CD4-positive, alpha-beta T cell treated with Interleukin-21 for 1 hour (primary cell): ENCODE measurements at regions not wholly inside any gene's neighbourhood (a gene's known extent, or its start where the extent isn't known, plus 50 kb on each side); places are given as distances from the start of the nearest gene placed in this dataset.
"Not testable (repeated sequence)": the region's sequence is repeated elsewhere in the genome, so short reads cannot be mapped to it uniquely, and the experiment has no call there.

Experiments
- DNase-seq: peaks from one replicate; pipeline ENCODE4 v3.0.0-alpha.2; 2020

- no peak for DNase-seq
These were observed 126.0 kb upstream of the PZP start for GRCh38 chr12:9334041-9334692.

- DNase-seq, result no peak
These were observed 125.0 kb upstream of the PZP start for GRCh38 chr12:9333161-9333560.

GRCh38 chr12:9332564-9332963, 124.4 kb upstream of the PZP start:
- no peak for DNase-seq

- peak; percentile 74 for DNase-seq
These were observed 123.0 kb upstream of the PZP start for GRCh38 chr12:9331218-9331626.

- DNase-seq, result no peak
These were observed 120.8 kb upstream of the PZP start for GRCh38 chr12:9329019-9329418.

GRCh38 chr12:9328065-9328464, 119.9 kb upstream of the PZP start:
- no peak for DNase-seq

GRCh38 chr12:9327320-9327719, 119.1 kb upstream of the PZP start:
- no peak for DNase-seq

GRCh38 chr12:9326849-9327248, 118.7 kb upstream of the PZP start:
- not testable (repeated sequence) for DNase-seq

DNA sequence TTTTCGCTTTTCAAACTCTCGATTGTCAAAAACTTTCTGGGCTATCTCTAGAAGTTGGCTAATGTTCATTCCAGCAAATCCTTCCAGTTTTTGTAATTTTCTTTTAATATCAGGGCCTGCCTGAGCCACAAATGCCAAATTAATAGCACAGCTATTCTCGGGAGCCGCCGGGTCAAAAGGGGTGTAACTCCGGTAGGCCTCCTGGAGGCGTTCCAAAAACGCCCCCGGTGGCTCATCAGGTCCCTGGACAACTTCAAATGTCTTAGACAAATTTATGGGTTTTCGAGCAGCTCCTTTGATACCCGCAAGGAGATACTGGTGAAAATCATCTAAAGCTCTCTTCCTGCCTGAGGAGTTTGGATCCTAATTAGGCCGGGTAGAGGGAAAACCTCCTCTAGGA, 117.9 kb upstream of the PZP start:
- DNase-seq, result no peak

DNA sequence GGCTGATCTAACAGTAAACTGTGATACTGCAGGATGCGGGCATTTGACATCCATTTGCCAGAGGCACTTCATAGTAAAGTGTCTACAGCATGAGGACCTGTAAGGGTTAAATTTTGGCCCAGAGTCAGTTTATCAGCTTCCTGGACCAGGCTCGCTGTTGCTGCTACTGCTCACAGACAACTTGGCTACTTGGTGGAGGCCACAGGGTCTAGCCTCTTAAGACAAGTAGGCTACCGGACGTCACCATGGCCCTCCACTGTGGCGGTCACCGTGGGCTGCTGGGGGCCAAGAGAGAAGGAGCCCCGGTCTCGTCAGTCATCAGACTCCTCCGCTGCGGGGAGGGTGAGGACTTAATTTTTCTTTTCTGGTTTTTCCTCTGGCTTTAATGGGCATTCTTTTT, 117.3 kb upstream of the PZP start:
- DNase-seq, result no peak

- no peak for DNase-seq
These were observed 116.6 kb upstream of the PZP start for GRCh38 chr12:9324782-9325181.

DNA sequence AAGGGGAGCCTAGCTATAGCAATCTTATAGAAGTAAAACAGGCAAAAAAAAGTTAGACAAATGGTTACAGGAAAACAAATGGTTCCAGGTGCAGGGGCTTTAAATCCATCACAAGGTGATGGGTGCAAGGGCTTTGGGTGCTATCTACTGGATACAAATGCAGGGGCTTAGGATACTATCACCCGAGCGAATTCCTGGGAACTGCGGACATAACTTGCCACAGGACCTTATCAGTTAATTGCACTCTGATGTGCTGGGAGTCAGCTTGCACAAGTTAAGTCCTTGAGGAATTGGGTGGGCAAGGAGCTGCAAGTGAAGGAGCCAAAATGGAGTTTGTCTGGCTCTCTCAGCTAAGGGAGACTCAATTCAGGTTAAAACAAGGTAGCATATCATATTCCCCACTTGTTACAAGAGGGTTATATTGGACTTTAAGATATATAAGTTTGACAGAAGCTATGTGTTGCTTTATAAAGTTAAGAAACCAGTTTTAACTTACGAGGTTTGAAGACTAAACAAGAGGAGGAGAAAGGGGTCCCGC, 115.0 kb upstream of the PZP start:
- DNase-seq, result no peak

DNA sequence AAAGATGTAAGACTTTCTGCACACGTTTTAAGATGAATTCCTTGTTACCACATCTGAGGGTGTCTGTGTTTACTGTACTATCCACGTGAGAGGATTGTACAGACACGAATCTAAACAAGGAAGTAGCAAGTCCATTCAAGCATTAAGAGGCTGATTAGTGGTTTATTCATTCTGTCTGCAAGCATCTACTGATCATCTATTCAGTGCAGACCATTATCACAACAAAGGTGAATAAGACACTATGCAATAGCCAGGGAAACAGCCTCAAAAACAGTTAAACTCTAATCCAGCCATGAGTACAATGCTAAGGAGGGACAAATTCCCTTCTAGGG, 111.6 kb upstream of the PZP start:
- DNase-seq, result no peak

DNA sequence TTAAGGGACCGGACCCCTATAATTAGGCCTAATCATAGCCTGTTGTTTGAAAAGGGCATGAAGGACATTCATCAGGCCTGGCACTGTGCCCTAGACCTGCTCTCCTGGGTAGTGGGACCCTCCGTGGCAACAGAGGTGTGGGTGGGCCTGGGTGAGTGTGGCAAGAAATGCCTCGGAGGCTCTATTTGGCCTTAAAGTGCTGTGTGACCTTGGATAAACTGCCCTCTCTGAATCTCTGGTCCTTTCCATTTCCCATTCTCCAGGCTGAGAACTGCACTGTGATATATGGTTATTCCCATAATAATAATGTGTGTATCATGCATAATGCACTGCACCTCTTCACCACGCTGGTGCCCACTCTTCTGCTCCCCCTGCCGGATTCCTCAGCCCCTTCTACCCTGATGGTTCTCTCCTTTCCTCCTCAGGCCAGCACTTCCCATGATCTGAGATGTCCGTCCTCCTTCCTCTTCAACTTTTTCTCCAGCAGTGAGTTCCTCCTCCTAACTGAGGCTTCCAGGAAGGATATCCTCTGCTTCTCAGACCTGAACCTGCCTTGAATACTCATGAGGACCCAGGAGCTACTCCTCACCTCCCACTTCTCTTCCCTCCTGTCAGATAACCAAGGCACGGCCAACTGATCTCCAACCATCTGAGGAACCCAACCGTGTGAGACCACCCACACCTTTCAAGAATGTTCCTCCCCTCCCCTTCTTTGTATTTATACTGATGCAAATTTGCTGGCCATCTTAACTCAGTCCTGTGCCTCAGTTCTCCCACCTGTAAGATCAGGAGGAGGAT, 111.0 kb upstream of the PZP start:
- no peak for DNase-seq

DNA sequence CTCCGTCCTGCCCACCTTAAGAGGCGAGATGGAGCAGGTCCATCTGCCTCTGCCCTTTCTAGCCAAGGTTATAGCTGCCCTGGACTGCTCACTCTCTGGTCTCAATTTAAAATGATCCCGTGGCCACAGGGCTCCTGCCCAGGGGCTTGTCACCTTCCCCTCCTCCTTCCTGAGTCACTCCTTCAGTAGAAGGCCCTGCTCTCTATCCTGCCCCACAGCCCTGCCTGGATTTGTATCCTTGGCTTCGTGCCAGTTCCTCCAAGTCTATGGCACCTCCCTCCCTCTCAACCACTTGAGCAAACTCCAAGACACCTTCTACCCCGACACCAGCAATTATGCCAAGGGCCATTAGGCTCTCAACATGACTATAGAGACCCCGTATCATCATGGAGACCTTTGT, 105.3 kb upstream of the PZP start:
- DNase-seq, result not testable (repeated sequence)

DNA sequence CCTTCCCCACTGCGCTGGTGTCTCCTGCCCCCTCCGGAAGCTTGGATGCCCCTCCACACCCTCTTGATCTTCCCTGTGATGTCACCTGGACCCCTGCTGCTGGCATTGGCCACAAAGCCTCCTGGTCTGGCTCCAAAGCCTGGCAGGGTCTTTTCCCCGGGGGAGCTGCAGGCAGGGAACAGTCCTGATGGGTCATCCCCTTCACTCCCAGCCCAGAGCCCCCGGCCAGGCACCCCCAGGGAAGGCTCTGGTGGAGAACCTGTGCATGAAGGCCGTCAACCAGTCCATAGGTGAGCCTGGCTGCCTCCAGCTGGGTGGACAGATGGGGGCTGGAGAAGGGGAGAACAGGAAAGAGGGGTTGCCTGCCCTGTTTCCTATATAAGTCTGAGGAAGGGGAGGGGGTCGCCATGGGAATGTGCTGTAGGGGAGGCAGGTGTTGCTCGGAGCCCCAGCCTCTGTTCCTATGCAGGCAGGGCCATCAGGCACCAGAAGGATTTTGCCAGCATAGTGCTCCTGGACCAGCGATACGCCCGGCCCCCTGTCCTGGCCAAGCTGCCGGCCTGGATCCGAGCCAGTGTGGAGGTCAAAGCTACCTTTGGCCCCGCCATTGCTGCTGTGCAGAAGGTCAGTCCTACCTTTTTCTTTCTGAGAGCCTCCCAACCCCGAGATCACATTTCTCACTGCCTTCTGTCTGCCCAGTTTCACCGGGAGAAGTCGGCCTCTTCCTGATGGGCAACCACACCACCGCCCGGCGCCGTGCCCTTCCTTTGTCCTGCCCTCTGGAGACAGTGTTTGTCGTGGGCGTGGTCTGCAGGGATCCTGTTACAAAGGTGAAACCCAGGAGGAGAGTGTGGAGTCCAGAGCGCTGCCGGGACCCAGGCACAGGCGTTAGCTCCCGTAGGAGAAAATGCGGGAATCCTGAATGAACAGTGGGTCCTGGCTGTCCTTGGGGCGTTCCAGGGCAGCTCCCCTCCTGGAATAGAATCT, 104.5 kb upstream of the PZP start:
- not testable (repeated sequence) for DNase-seq

DNA sequence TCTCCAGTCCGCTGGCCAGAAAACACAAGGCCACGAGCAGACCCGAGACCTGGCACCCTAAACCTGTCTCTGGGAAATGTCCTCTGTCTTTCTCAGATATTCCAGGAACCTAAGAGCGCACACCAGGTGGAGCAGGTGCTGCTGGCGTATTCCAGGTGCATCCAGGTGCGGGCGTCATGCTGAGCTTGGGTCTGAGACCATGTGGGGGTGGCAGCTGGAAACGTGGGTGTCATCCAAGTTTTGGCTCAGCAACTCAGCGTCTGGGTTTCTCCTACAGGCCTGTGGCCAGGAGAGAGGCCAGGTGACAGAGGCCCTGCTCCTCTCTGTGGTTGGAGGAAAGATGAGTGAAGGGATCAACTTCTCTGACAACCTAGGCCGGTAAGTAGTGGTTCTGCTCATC, 103.3 kb upstream of the PZP start:
- not testable (repeated sequence) for DNase-seq

- DNase-seq, result not testable (repeated sequence)
These were observed 102.5 kb upstream of the PZP start for GRCh38 chr12:9310645-9311044.

DNA sequence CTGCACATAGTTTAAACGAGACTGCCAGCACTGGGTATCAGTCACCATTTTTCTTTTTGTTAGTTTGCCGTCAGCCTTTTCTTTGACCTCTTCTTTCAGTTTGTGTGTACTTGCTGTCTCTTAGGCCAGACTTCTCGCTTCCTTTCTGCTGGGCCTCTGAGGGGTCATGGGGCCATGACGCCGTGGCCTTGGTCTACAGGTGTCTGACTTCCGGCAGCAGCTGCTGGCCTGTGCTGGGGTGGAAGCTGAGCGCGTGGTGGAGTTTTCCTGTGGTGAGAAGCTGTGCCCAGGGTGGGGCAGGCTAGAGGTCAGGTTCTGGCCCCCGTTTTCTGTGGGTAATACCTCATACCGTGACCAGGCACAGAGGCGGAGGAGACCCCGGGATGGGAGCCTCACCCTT, 101.6 kb upstream of the PZP start:
- not testable (repeated sequence) for DNase-seq

GRCh38 chr12:9308745-9309144, 100.5 kb upstream of the PZP start:
- DNase-seq, result not testable (repeated sequence)

GRCh38 chr12:9308163-9308562, 100.0 kb upstream of the PZP start:
- DNase-seq, result not testable (repeated sequence)

- not testable (repeated sequence) for DNase-seq
These were observed 99.1 kb upstream of the PZP start for GRCh38 chr12:9307255-9307654.

DNA sequence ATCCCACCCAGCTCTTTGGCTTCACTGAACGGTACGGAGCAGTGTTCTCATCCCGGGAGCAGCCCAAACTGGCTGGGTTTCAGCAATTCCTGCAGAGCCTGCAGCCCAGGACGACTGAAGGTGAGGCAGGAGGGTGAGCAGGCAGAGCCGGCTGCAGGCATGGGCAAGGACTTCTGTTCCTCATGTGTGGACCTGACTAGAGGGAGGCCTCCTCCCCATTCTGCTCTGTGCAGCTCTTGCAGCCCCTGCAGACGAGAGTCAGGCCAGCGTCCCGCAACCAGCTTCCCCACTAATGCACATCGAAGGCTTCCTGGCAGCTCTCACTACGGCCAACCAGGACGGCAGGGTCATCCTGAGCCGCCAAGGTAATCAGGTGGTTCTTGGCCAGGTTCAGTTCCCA, 97.8 kb upstream of the PZP start:
- DNase-seq, result not testable (repeated sequence)
